Subcutaneous abdominal adipose tissue (tissue), 5 donors: ENCODE measurements at regions not wholly inside any gene's neighbourhood (a gene's known extent, or its start where the extent isn't known, plus 50 kb on each side); places are given as distances from the start of the nearest gene placed in this dataset.

Source experiments
- H3K27ac ChIP-seq: one replicate; pipeline ENCODE4 v1.7.0; 2013; ENCODE audit warnings: low read depth, mild to moderate bottlenecking, inconsistent platforms, low read length, moderate library complexity
- H3K27me3 ChIP-seq, 5 donors: one replicate each; pipeline ENCODE4 v1.7.0; 2013; ENCODE audit warnings: low read length in 5 of 5, inconsistent platforms in 1 of 5; ENCODE audit not compliant: control insufficient read depth in 5 of 5, insufficient read depth in 4 of 5
- H3K36me3 ChIP-seq, 5 donors: one replicate each; pipeline ENCODE4 v1.7.0; 2013; ENCODE audit warnings: low read length in 5 of 5; ENCODE audit not compliant: control insufficient read depth in 5 of 5, insufficient read depth in 5 of 5
- H3K4me1 ChIP-seq, 5 donors: one replicate each; pipeline ENCODE4 v1.7.0; 2013; ENCODE audit warnings: low read length in 5 of 5, mild to moderate bottlenecking in 3 of 5, moderate library complexity in 1 of 5; ENCODE audit not compliant: control insufficient read depth in 5 of 5, insufficient read depth in 5 of 5
- H3K4me3 ChIP-seq, 5 donors: one replicate each; pipeline ENCODE4 v1.7.0; 2013; ENCODE audit warnings: low read length in 5 of 5, low read depth in 1 of 5
- H3K9ac ChIP-seq, 5 donors: one replicate each; pipeline ENCODE4 v1.7.0; 2013; ENCODE audit warnings: low read length in 5 of 5, mild to moderate bottlenecking in 4 of 5, moderate library complexity in 3 of 5
- H3K9me3 ChIP-seq, 5 donors: one replicate each; pipeline ENCODE4 v1.7.0; 2013; ENCODE audit warnings: low read length in 5 of 5; ENCODE audit not compliant: control insufficient read depth in 5 of 5
- donor health status: healthy.
- donor health status: healthy.
- donor health status: healthy.
- donor health status: healthy.
- donor health status: healthy.

GRCh38 chrX:25275159-25275558 is 259.4 kb upstream of the ARX start:
- H3K9ac ChIP-seq = no peak overlapping the region
- H3K27ac ChIP-seq = no peak overlapping the region
- no peaks in the 10 kb centered on the region for H3K36me3 ChIP-seq
- H3K4me1 ChIP-seq = no peaks in the 10 kb centered on the region
- H3K9me3 ChIP-seq = no peaks in the 10 kb centered on the region
- no peak overlapping the region for H3K4me3 ChIP-seq
- peaks cover 0 to 4% (median 0%) of the 10 kb centered on the region in 5 donors for H3K27me3 ChIP-seq

GRCh38 chrX:25241461-25241860 is 225.7 kb upstream of the ARX start:
- peaks cover 0 to 2% (median 0%) of the 10 kb centered on the region in 5 donors for H3K4me1 ChIP-seq
- no peak overlapping the region for H3K9ac ChIP-seq
- H3K36me3 ChIP-seq = no peaks in the 10 kb centered on the region
- H3K4me3 ChIP-seq = no peak overlapping the region
- no peaks in the 10 kb centered on the region for H3K27me3 ChIP-seq
- H3K27ac ChIP-seq = no peak overlapping the region
- no peaks in the 10 kb centered on the region for H3K9me3 ChIP-seq

GRCh38 chrX:25226151-25226550 is 210.4 kb upstream of the ARX start:
- no peak overlapping the region for H3K4me3 ChIP-seq
- H3K9me3 ChIP-seq = peaks cover 0 to 8% (median 2%) of the 10 kb centered on the region in 5 donors
- no peak overlapping the region for H3K27ac ChIP-seq
- no peaks in the 10 kb centered on the region for H3K36me3 ChIP-seq
- peaks cover 0 to 8% (median 3%) of the 10 kb centered on the region in 5 donors for H3K27me3 ChIP-seq
- H3K9ac ChIP-seq = no peak overlapping the region
- no peaks in the 10 kb centered on the region for H3K4me1 ChIP-seq

GRCh38 chrX:25219480-25219879 is 203.7 kb upstream of the ARX start:
- no peaks in the 10 kb centered on the region for H3K9me3 ChIP-seq
- H3K4me3 ChIP-seq = no peak overlapping the region
- H3K27me3 ChIP-seq = peaks cover 0 to 4% (median 0%) of the 10 kb centered on the region in 5 donors
- H3K9ac ChIP-seq = no peak overlapping the region
- H3K27ac ChIP-seq = no peak overlapping the region
- H3K36me3 ChIP-seq = no peaks in the 10 kb centered on the region
- no peaks in the 10 kb centered on the region for H3K4me1 ChIP-seq

GRCh38 chrX:25213611-25214010 is 197.8 kb upstream of the ARX start:
- Histone ChIP-seq H3K9me3 (peaks cover 0 to 6% (median 5%) of the 10 kb centered on the region in 5 donors), H3K36me3 (no peaks in the 10 kb centered on the region), H3K9ac (no peak overlapping the region), H3K27me3 (peaks cover 0 to 4% (median 0%) of the 10 kb centered on the region in 5 donors), H3K27ac (no peak overlapping the region), H3K4me1 (no peaks in the 10 kb centered on the region), H3K4me3 (no peak overlapping the region)

GRCh38 chrX:25207803-25208475 is 192.2 kb upstream of the ARX start:
- Histone ChIP-seq H3K27ac (no peak overlapping the region), H3K4me1 (no peaks in the 10 kb centered on the region), H3K36me3 (no peaks in the 10 kb centered on the region), H3K4me3 (no peak overlapping the region), H3K9ac (no peak overlapping the region), H3K27me3 (peaks cover 0 to 5% (median 0%) of the 10 kb centered on the region in 5 donors), H3K9me3 (peaks cover 0 to 6% (median 5%) of the 10 kb centered on the region in 5 donors)

GRCh38 chrX:25206778-25207177 is 191.0 kb upstream of the ARX start:
- Histone ChIP-seq H3K36me3 (no peaks in the 10 kb centered on the region), H3K27me3 (peaks cover 0 to 5% (median 0%) of the 10 kb centered on the region in 5 donors), H3K9me3 (peaks cover 0 to 6% (median 5%) of the 10 kb centered on the region in 5 donors), H3K9ac (no peak overlapping the region), H3K4me3 (no peak overlapping the region), H3K4me1 (no peaks in the 10 kb centered on the region), H3K27ac (no peak overlapping the region)

GRCh38 chrX:25204182-25204581 is 188.4 kb upstream of the ARX start:
- H3K27ac ChIP-seq = no peak overlapping the region
- peaks cover 0 to 5% (median 0%) of the 10 kb centered on the region in 5 donors for H3K27me3 ChIP-seq
- no peaks in the 10 kb centered on the region for H3K36me3 ChIP-seq
- H3K9me3 ChIP-seq = no peaks in the 10 kb centered on the region
- H3K4me3 ChIP-seq = no peak overlapping the region
- H3K9ac ChIP-seq = no peak overlapping the region
- no peaks in the 10 kb centered on the region for H3K4me1 ChIP-seq

GRCh38 chrX:25202827-25203226 is 187.1 kb upstream of the ARX start:
- Histone ChIP-seq H3K27ac (no peak overlapping the region), H3K9me3 (no peaks in the 10 kb centered on the region), H3K4me1 (no peaks in the 10 kb centered on the region)

GRCh38 chrX:25198891-25199290 is 183.1 kb upstream of the ARX start:
- peaks cover 0 to 9% (median 5%) of the 10 kb centered on the region in 5 donors for H3K27me3 ChIP-seq
- H3K27ac ChIP-seq = no peak overlapping the region
- H3K36me3 ChIP-seq = no peaks in the 10 kb centered on the region
- peaks cover 0 to 13% (median 0%) of the 10 kb centered on the region in 5 donors for H3K9me3 ChIP-seq
- H3K4me1 ChIP-seq = no peaks in the 10 kb centered on the region
- no peak overlapping the region for H3K4me3 ChIP-seq
- no peak overlapping the region for H3K9ac ChIP-seq

More at GRCh38 chrX:25202827-25203226, 187.1 kb upstream of the ARX start:
- Histone ChIP-seq H3K9ac (no peak overlapping the region), H3K4me3 (no peak overlapping the region), H3K36me3 (no peaks in the 10 kb centered on the region), H3K27me3 (peaks cover 0 to 8% (median 0%) of the 10 kb centered on the region in 5 donors)
